Fibroblast of villous mesenchyme (primary cell): ENCODE measurements at regions not wholly inside any gene's neighbourhood (a gene's known extent, or its start where the extent isn't known, plus 50 kb on each side); places are given as distances from the start of the nearest gene placed in this dataset.

Experiments
- DNase-seq: peaks from one replicate; pipeline ENCODE4 v3.0.0-alpha.2; 2010; ENCODE audit warnings: low read depth
- H3K4me3 ChIP-seq: 2 replicates; pipeline ENCODE4 v1.5.1; 2011; ENCODE audit warnings: low read depth, mild to moderate bottlenecking, low read length
- TF ChIP-seq, protein P1 (sequence below): IDR thresholded peaks from 2 replicates; pipeline ENCODE4 v1.5.1; 2012; ENCODE audit warnings: low read depth, mild to moderate bottlenecking, low read length; ENCODE audit not compliant: insufficient read depth

DNA sequence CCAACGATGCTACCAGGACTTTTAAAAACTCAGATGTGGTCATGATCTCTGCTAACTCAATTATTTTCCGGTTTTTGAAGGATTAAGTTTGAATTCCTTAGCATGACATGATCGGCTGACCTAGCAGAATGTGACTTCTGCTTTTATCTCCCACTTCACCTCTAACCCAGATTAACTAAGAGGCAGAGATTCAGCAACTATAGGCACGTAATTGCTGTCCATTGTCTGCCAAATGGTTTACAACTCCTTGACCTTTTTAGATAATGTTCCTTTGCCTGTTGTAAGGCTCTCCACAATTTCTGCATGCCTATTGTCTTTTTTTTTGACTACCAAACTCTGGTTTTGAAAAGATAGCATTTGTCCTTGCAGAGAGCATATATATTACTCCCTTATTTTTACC lies 268.2 kb downstream of the BRINP1 start:
- DNase-seq: no peak
- TF ChIP-seq, protein P1, sequence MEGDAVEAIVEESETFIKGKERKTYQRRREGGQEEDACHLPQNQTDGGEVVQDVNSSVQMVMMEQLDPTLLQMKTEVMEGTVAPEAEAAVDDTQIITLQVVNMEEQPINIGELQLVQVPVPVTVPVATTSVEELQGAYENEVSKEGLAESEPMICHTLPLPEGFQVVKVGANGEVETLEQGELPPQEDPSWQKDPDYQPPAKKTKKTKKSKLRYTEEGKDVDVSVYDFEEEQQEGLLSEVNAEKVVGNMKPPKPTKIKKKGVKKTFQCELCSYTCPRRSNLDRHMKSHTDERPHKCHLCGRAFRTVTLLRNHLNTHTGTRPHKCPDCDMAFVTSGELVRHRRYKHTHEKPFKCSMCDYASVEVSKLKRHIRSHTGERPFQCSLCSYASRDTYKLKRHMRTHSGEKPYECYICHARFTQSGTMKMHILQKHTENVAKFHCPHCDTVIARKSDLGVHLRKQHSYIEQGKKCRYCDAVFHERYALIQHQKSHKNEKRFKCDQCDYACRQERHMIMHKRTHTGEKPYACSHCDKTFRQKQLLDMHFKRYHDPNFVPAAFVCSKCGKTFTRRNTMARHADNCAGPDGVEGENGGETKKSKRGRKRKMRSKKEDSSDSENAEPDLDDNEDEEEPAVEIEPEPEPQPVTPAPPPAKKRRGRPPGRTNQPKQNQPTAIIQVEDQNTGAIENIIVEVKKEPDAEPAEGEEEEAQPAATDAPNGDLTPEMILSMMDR: no peak
- no peak overlapping the region for H3K4me3 ChIP-seq

GRCh38 chr9:119114681-119115080 lies 254.6 kb downstream of the BRINP1 start:
- no peak for DNase-seq
- TF ChIP-seq, protein P1: no peak
- no peak overlapping the region for H3K4me3 ChIP-seq
